GM19240 (cell line): ENCODE measurements at regions not wholly inside any gene's neighbourhood (a gene's known extent, or its start where the extent isn't known, plus 50 kb on each side); places are given as distances from the start of the nearest gene placed in this dataset.

Source experiments
- DNase-seq: peaks from one replicate; pipeline ENCODE4 v3.0.0; 2011; ENCODE audit warnings: low spot score; ENCODE audit not compliant: insufficient read length

DNA sequence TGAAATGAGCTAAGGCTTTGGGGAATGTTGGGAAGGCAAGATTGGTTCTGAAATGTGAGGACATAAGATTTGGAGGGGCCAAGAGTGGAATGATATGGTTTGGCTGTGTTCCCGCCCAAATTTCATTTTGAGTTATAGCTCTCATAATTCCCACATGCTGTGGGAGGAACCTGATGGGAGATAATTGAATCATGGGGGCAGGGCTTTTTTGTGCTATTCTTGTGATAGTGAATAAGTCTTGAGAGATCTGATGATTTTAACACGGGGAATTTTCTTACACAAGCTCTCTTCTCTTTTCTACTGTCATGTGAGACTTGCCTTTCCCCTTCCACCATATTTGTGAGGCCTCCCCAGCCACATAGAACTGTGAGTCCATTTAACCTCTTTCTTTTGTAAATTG is 157.6 kb upstream of the C1QTNF7 start:
- DNase-seq: no peak

DNA sequence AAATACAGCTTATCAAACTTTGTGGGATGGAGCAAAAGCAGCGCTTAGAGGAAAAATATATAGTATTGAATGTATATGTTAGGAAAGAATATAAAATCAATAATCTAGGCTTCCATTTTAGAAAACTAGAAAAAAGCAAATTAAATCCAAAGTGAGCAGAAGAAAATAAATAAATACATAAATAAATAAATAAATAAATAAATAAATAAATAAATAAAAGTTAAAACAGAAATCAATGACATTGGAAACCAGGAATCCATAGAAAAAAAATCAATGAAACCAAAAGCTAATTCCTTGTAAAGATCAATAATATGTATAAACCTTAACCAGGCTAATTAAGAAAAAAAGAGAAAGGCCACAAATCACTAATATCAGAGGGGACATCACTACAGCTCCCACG is 141.8 kb upstream of the C1QTNF7 start:
- DNase-seq: no peak

DNA sequence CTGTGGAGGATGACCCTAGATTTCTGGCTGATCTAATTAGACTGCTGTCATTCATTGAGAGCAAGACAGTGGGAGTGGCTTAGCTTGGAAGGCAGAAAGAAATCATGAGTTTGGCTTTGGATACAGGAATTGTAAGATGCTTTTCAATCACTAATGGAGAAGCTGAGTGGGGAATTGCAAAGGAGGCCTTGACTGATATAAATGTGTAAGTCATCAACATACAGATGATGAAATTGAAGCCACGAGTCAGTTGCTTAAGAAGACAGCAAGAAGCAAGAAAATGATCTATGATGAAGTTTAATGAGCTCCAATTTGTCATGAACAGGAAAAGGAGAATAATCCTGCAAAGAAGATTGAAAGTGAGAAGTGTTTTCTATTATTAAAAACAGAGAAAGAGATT is 136.7 kb upstream of the C1QTNF7 start:
- no peak for DNase-seq

DNA sequence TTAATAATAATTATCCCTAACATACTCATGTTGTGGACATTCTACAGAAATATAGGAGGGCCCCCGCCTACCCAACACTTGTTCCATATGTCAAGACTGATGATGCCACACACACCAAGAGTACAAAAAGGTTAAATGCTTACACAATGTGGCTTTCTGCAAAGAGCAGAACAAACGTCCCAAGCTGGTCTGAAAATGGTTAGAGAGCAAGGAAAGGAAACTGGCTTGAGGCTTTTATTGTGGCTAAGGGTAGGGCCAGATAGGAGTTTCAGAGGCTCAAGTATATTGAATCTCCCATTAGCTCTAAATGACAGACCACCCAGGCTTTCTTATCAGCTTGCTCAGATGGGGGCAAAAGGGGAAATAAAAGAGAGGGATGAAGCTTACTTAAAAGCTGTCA is 134.1 kb upstream of the C1QTNF7 start:
- no peak for DNase-seq

GRCh38 chr4:15294202-15294601 is 133.6 kb upstream of the C1QTNF7 start:
- no peak for DNase-seq

GRCh38 chr4:15294832-15295231 is 133.0 kb upstream of the C1QTNF7 start:
- DNase-seq: no peak

- no peak for DNase-seq
Observed at GRCh38 chr4:15295421-15296162, 132.2 kb upstream of the C1QTNF7 start.

- DNase-seq: no peak
Observed at GRCh38 chr4:15297344-15297743, 130.5 kb upstream of the C1QTNF7 start.

DNA sequence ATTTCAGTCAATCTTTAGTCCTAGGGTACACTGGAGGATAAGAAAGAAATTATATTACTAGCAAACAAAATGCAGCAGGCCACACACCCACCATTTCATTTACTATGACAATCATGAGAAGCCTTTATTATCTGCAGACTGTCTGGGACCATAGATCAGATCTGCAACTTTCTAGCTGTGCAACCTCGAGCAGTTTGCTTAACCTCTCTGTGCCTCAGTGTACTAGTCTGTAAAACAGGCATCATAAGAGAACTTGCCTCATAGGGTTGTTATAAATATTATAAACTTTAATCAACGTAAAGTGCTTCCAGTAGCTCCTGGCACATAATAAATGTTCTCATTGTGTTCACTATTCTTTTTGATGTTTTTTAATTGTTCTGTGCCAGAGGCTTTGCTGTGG is 128.2 kb upstream of the C1QTNF7 start:
- no peak for DNase-seq

DNA sequence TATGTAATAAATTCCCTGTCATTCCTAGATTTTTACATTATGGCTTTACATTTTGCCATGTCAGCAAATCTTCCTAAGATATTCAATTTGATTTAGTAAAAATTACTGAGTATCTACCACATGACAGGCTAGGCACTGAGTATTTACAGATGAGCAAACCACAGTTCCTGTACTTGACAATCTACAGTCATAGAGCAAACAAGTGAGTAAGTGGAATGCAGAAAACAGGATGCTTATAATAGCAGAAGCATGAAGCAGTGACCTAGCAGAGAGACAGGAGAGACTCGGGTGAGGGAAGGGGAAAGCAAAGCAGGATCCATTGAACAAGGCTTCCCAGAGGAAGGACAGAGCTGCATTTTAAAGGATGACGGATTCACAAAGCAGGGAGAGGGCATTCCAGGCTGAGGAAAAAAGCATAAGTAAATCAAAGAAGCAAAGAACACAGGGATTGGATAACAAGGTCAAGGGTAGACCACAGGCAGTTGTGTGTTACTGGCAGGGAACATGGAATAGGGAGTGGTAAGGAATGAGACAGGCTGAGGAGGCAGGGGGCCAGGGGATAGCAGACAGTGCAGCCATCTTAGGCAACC is 124.7 kb upstream of the C1QTNF7 start:
- no peak for DNase-seq

- no peak for DNase-seq
Observed at GRCh38 chr4:15314974-15315373, 112.9 kb upstream of the C1QTNF7 start.

DNA sequence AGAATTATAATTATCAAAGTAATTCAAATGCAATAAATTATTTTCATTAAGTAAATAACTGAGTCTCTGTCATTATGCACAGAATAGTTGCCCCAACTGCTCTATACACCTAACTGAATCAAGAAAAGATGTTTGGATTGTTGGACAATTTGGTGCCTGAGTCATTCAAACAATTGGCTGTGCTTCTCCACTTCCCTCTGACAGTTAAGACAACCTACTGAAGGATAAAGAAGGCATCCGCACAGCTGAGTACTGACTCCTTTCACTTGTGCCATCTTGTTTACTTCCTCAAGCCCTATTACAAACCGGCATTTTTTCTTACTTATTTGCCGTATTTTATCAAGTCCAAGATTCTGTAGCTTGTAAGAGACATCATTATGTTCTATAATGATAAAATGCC is 110.6 kb upstream of the C1QTNF7 start:
- DNase-seq: no peak

DNA sequence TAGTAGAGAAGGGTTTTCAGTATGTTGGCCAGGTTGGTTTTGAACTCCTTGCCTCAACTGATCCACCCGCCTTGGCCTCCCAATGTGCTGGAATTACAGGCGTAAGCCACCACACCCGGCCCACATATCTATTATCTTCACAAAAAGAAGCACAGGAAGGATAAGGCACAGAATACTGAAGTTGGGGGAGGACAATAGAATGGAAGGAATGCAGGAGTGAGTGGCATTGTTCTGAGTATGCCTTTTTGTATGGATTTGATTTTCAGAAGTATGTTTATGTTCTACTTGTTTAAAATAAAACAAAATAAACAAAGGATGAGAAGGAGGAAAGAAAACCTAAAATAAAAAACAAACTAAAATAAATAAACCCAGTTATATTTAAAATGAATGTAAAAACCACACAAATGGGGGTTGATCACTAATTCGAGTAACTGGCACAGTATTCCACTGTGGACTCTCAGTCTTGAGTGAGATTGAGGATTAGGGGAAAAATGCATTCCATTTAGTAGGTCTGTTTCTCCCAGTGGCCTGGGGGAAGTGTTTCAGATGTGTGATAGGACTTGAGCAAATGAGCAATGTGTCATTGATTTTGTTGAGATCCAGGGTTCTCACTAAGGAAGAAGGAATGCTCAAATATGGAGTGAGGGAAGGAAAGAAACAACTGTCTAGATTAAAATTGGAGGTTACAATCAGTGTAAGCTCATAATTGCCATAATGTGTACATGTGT is 109.0 kb upstream of the C1QTNF7 start:
- no peak for DNase-seq

DNA sequence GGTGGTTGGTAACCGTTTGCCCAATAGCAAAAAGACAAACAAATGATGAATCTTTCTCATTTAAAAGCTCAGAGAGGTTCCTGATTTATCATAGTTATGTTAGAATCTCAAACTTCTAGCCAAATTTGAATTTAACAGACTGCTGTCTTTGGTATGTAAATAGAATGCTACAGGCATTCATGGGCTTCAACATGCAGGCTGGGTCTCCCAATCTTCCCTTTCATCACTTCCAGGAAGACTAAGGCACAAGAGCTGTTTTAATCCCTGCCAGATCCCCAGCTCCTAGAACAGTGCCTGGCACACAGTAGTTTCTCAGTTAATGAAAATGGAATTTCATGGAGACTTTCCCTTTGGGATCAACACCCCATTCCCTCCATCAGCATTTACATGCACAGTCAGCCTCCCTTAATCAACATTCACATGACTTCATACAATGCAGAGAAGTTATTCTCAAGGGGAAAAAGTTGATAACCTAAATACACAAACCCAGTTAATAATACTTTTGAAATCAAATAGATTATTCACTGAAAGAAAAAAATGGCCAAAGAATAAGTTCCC is 107.6 kb upstream of the C1QTNF7 start:
- DNase-seq: no peak

DNA sequence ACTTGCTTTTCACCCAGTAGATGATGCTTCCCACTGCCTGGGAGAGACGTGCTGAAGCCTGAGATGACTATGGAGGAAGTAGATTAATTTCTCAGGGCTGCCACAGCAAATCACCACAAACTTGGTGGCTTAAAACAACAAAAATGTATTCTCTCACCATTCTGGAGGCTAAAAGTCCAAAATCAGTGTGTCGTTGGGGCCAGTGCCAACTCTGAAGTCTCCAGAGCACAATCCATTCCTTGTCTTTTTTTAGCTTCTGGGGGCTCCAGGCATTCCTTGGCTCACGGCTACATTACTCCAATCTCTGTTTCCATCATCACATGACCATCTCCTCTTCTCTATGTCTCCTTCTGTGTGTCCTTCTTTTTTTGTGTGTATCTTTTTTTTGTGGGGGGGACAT is 105.8 kb upstream of the C1QTNF7 start:
- no peak for DNase-seq

DNA sequence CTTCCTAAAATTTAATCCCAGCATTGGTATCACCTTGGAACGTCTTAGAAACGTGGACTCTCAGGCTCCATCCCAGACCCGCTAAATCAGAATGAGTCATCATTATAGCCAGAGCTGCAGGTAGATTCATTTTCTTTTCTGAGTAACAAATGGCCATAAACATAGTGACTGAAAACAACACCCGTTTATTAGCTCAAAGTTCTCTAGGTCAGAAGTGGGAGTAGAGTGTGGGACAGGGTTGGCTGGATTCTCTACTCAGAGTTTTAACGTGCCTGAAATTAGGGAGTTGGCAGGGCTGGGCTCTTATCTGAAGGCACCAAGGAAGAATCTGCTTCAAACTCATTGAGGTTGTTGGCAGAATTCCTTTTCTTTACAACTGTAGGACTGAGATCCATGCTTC is 101.8 kb upstream of the C1QTNF7 start:
- DNase-seq: no peak

DNA sequence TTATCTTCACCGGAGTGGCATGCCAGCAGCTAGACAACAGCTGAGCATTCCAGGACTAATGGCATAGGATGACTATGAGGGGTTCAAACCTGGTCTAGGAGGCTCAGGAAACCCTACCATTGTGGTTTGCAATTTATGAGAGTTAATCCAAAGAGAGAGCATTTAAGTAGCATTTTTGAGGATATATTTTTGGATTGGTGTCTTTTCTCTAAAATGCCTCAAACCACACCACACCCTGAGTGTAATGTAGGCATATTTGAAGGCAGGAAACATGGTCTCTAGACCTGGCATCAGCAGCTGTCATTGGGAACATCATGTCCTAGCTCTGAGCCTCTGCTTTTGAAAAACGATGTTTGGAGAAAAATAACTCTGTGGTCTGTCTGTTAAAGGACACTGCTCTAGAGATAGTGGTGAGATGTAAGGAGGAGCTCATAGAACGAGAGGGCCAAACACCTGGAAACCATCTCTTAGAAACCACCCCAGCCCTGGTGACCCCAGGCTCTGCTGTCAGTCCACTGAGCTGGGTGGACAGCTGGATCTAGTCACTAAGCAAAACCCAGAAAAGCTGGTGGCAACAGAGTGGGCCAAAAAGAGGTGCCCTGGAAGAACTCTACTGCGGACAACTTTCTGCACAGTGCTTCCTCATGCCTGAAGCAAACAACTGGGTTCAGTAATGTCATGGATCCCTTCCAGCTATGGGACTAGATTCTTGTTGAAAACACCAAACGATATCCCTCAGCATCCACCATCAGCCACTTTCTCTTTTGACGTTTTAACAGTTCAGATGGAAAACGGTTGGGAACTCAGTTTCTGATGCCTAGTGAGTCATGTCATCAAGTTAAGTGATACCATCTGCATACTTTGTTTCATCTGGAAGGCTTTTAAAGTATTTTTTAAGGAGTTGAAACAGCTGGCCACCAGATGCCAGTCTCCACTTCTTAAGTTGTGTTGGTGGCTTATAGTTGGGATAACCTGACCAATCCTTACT is 100.2 kb upstream of the C1QTNF7 start:
- no peak for DNase-seq

- DNase-seq: no peak
Observed at GRCh38 chr4:15331930-15332329, 95.9 kb upstream of the C1QTNF7 start.

- DNase-seq: no peak
Observed at GRCh38 chr4:15332377-15332776, 95.5 kb upstream of the C1QTNF7 start.

DNA sequence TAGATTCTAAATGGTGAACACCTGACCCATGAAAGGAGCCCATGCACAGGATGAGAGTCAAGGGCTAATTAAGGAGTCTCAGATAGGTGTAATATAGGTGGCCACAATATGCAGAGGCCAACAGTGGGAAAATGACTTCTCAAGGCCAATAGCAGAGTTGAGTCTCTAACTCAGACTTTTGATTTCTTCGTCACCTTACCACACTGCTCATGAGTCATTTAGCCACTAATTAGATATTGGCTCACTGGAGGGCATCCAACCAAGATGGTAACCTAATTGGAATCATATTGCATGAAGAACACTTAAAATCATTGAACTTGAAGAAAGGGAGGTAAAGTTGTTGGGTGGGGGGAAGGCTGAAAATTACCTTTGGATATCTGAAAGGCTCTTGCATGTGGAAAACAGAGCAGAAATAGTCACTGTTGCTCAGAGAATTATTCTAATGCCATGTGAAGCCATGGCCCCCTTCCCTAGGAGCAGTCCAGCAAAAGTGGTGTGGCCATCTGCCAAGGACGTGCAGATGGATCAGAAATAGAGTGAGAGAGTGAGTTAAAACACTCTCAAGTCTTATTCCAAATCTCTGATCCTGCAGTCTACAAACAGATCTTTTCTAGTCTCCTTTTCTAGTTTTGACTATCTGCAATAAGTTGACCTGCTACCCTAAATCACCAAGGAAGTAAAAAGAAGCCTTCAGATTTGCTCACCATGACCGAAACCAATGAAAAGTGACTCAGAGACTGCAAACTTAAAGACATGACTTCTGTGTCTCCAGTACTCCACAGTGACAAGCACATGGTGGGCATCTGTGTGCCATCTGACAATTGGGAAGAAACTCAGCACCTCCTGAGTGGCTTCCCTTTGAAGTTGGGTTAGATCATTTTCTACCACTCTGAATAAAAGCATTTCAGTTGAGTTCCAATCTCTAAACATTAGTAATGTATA is 93.9 kb upstream of the C1QTNF7 start:
- DNase-seq: no peak
